CD4-positive, alpha-beta T cell treated with Interleukin-4 for 4 hours (primary cell): ENCODE measurements at regions not wholly inside any gene's neighbourhood (a gene's known extent, or its start where the extent isn't known, plus 50 kb on each side); places are given as distances from the start of the nearest gene placed in this dataset.
"Not testable (repeated sequence)": the region's sequence is repeated elsewhere in the genome, so short reads cannot be mapped to it uniquely, and the experiment has no call there.

Source experiments
- DNase-seq: peaks from one replicate; pipeline ENCODE4 v3.0.0-alpha.2; 2020

- not testable (repeated sequence) for DNase-seq
Observed at GRCh38 chr5:81823736-81824135, 72.8 kb upstream of the SSBP2 start.

DNA sequence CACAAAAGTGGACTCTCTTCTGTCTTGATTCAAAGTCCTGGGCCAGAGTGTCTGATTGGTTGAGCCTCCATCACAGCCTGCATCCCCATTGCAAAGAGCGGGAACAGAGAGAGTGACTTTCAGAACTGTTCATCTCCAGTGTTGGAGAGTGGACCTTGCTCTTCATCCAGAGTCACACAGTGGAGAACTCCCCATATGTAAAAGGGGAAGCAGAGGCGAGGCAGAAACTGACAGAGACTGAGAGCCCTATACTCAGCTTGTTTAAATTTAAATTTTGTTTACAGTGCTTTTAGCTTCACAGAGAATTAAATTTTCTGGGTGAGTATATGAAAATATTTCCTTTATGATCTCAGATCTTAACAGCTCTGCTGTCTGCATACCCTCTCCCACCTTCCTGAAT is 70.0 kb upstream of the SSBP2 start:
- DNase-seq, result no peak

DNA sequence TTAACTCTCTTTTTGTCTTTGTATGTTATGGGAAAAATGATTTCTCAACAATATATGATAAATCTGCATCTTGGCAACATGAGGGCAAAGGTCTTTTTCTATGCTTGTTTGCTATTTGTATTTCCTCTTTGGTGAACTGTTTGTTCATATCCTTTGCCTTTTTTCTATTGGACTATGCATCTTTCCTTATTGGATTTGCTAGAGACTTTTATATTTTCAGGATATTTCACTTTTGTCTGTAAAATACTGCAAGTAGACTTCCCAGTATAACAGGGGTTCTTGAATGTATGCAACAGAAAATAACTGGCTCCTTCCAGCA is 69.4 kb upstream of the SSBP2 start:
- DNase-seq, result no peak

- no peak for DNase-seq
Observed at GRCh38 chr5:81819556-81820317, 68.8 kb upstream of the SSBP2 start.

GRCh38 chr5:81817980-81818379 is 67.1 kb upstream of the SSBP2 start:
- DNase-seq, result peak; percentile 29

DNA sequence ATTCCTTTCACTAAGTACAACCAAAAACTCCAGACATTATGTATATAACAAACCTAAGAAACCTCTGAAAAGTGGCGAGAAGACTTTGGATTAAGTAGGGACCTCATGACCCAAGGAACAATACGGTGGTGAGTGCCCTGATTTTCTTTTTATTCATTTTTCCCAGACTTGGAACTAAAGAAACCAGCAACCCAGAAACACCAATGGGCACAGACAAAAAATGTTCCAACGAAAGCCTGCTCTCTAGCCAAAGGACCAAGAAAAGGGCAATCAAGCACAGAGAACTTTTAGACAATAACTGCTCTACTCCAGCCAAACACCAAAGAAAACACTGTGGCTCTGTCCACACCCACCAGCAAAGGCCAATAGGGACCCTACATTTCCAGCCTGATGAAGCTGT is 66.2 kb upstream of the SSBP2 start:
- no peak for DNase-seq

GRCh38 chr5:81815321-81815720 is 64.4 kb upstream of the SSBP2 start:
- DNase-seq, result no peak

DNA sequence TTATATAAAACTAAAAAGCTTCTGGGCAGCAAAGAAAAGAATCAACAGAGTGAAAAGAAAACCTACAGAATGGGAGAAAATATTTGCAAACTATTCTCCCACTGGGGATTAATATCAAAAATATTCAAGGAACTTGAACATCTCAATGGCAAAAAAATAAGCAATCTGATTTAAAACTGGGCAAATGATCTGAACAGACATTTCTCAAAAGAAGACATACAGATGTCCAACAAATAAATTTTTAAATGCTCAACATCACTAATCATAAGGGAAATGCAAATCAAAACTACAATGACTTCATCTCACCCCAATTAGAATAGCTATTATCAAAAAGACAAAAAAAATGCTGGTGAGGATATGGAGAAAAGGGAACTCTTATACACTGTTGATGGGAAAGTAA is 57.2 kb upstream of the SSBP2 start:
- no peak for DNase-seq

- no peak for DNase-seq
Observed at GRCh38 chr5:81805086-81805485, 54.2 kb upstream of the SSBP2 start.

GRCh38 chr5:81803812-81804211 is 52.9 kb upstream of the SSBP2 start:
- no peak for DNase-seq

DNA sequence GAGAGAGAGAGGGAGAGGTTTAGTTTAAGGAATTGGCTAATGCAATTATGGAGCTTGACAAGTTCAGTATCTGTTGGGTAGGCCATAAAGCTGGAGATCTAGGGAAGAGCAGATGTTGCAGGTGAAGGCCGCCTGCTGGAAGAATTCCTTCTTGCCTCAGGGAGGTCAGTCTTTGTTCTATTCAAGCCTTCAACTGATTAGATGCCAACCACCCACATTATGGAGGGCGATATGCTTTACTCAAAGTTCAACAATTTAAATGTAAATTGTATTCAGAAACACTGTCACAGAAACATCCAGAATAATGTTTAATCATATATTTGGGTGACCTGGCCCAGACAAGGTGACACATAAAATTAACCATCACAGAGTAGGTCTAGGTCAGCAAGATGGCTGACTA is 51.7 kb upstream of the SSBP2 start:
- DNase-seq, result no peak

DNA sequence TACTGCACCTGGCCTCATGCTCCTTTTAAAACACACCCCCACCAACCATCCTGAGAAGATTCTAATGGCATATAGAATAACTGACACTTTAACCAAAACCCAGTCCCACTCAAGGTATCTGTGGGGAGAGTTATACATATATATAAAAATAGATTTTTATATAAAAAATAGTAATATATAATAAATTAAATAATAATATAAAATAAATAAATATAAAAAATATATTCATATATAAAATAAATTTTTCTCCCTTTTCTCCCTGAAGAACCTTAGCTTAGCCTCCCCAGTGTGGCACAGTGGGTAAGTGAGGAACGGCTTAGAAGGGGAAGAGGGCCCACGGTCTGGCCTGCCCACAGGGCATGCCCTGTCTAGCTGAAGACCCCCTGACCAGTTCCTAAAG is 51.1 kb upstream of the SSBP2 start:
- DNase-seq, result no peak

GRCh38 chr5:81800797-81801196 is 49.9 kb upstream of the SSBP2 start:
- DNase-seq, result no peak
